WTC11 (cell line): ENCODE measurements at regions not wholly inside any gene's neighbourhood (a gene's known extent, or its start where the extent isn't known, plus 50 kb on each side); places are given as distances from the start of the nearest gene placed in this dataset.
"Not testable (repeated sequence)": the region's sequence is repeated elsewhere in the genome, so short reads cannot be mapped to it uniquely, and the experiment has no call there.

Experiments
- MAX ChIP-seq: sonication (generic); formaldehyde crosslinking; IDR thresholded peaks from 2 replicates; pipeline ENCODE4 v1.8.0; 2022; ENCODE audit warnings: mild to moderate bottlenecking, missing genetic modification reagents
- MXD4 ChIP-seq: fragments of 250-450 bp; sonication (Bioruptor Pico); IDR thresholded peaks from 2 replicates; pipeline ENCODE4 v1.8.0; 2021; ENCODE audit warnings: mild to moderate bottlenecking, moderate library complexity, borderline replicate concordance
- TP53 ChIP-seq: sonication (generic); formaldehyde crosslinking; IDR thresholded peaks from 2 replicates; pipeline ENCODE4 v1.8.1; 2023; ENCODE audit warnings: mild to moderate bottlenecking, missing genetic modification reagents

- not testable (repeated sequence) for TF ChIP-seq MXD4; MAX (CRISPR knock-in tag); TP53 (CRISPR knock-in tag)
Measured at GRCh38 chr3:101110295-101110694, 117.1 kb upstream of the ABI3BP start.
